ENCODE measurements at regions not wholly inside any gene's neighbourhood (a gene's known extent, or its start where the extent isn't known, plus 50 kb on each side); places are given as distances from the start of the nearest gene placed in this dataset.

DNA sequence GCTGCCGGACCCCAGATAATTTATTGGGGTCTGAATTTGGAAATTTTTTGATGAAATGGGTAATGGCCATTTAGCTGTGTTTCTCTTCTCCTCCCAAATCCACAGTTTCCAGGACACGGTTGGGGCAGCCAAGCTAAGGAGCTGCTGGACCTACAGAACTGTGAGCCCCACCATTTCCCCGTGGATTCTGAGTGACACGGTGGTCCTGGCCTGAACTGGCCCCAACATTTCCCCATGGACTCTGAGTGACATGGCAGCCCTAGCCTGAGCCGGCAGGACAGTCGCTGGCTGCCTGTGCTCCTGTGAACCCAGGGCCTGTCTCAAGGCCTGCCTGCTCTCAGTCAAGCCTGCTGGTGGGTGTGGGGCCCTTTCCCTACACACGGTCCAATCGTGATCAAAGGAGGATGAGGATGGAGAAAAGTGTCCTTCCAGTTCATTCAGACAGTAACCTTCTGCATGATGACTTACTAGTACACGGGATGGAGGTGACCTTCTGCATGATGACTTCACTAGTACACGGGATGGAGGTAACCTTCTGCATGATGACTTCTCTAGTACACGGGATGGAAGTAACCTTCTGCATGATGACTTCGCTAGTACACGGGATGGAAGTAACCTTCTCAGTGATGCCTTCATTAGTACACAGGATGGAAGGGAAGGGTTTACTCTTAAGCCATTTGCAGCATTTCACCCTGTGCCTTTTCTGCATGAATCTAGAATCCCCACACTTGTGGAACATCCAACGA is 359.9 kb downstream of the GLRX3 start:
- TF ChIP-seq, protein P1, sequence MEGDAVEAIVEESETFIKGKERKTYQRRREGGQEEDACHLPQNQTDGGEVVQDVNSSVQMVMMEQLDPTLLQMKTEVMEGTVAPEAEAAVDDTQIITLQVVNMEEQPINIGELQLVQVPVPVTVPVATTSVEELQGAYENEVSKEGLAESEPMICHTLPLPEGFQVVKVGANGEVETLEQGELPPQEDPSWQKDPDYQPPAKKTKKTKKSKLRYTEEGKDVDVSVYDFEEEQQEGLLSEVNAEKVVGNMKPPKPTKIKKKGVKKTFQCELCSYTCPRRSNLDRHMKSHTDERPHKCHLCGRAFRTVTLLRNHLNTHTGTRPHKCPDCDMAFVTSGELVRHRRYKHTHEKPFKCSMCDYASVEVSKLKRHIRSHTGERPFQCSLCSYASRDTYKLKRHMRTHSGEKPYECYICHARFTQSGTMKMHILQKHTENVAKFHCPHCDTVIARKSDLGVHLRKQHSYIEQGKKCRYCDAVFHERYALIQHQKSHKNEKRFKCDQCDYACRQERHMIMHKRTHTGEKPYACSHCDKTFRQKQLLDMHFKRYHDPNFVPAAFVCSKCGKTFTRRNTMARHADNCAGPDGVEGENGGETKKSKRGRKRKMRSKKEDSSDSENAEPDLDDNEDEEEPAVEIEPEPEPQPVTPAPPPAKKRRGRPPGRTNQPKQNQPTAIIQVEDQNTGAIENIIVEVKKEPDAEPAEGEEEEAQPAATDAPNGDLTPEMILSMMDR (IDR thresholded peaks at IDR 0.05; ENCODE audit: insufficient read depth, missing control alignments) = no peak
- FAIRE-seq (no peak), DNase-seq (ENCODE audit: insufficient read length, low spot score) (no peak)

DNA sequence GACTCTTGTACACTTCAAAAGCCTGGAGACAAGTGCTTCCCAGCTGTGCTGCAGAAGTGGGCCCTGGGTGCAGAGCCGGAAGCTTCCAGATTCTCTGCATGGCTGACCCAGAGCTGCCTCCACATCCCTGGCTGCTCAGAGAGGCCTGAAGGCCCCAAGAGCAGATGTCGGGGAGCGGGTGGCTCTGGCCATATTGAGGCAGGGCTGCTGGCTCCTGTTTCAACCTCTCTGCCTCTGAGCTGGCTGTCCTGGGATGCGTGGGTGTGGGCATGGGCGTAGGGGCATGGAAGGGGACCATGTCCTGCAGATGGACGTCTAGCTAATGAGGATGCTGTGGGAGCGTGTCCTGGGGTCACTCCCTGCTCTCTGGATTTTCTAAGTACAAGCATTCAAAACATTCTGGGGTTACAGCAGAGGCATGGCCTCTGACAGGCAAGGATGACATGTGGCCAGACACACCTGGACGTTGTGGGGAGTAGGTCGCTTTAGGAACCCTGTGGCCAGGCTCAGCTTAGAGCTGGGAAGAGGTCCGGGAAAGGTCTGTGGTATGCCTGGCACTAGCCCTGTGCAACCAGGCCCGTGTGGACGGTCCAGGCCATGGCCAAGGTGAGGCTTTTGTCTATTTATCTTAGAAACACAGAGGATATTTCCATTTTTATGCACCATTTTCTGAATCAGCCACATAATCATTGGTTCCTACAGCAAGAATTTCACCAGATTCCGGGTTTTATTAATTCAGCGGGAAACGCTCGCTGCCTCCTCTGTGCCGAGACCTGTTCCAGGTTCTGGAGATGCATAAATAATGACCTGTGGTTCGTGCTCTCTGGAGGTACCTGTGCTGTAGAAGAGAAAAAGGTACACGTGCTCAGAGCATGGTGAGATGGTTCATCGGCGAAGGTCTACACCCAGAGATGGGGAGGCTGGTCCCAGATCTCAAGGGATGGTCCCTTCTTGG is 361.1 kb downstream of the GLRX3 start:
- no peak for FAIRE-seq
- DNase-seq (ENCODE audit: insufficient read length, low spot score) = no peak
- TF ChIP-seq, protein P1 (IDR thresholded peaks at IDR 0.05; ENCODE audit: insufficient read depth, missing control alignments) = no peak

DNA sequence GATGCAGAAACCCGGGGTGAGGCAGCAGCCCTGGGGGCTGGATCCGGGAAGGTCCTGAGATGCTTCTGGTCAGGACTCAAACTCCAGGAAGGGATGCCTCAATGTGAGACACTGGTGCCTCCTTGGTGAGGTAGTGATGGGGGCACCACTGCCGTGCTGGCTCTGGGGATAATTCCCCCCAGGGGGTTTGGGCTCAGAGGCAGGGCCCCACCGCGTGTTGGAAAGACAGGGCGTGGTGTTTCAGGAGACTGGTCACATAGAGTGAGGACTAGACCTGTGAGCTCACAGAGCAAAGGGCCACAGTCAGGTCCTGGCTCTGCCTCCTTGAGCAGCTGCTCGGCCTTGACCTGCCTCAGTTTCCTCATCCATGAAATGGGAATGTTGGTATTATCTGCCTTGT is 361.9 kb downstream of the GLRX3 start:
- TF ChIP-seq, protein P1 (IDR thresholded peaks at IDR 0.05; ENCODE audit: insufficient read depth, missing control alignments) = no peak
- FAIRE-seq (no peak), DNase-seq (ENCODE audit: insufficient read length, low spot score) (no peak)

DNA sequence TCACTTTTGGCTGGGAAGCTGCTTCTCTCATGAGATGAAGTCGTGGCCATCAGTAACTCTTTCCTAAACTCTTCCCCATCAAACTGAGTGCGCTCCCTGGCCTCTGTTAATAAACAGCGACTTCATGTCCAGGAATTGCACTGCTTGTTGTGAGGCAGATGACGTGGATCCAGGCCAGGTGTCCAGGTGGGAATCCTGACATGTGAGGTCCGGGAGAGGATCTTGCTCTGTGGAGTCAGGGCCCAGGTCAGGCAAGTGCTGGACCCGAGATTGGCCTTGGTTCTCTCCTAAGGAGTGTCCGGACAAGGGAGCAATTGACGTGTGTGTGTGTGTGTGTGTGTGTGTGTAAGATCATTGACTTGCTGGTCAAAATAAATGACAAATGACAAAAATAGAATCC is 362.7 kb downstream of the GLRX3 start:
- TF ChIP-seq, protein P1 (IDR thresholded peaks at IDR 0.05; ENCODE audit: insufficient read depth, missing control alignments) = no peak
- FAIRE-seq (no peak), DNase-seq (ENCODE audit: insufficient read length, low spot score) (no peak)

DNA sequence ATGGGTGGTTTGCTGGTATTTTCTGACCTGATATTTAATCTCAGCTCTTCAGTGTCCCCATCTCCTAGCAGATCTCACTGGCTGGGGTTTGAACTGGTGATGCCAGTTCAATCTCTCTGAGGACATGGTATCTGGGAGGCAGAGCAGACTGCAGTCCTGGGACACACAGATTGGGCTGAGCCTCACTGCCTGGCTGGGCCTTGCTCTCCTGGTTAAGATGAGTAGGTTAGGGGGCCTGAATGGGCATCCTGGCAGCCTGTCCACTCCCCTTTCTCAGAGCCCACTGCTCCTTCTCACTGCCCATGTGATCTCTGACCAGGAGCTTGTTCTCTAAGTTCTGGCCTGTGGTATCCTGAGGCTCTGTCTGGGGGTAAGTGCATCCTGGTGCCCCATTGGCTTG is 363.4 kb downstream of the GLRX3 start:
- DNase-seq (ENCODE audit: insufficient read length, low spot score) (no peak), FAIRE-seq (no peak)
- TF ChIP-seq, protein P1 (IDR thresholded peaks at IDR 0.05; ENCODE audit: insufficient read depth, missing control alignments) = no peak

DNA sequence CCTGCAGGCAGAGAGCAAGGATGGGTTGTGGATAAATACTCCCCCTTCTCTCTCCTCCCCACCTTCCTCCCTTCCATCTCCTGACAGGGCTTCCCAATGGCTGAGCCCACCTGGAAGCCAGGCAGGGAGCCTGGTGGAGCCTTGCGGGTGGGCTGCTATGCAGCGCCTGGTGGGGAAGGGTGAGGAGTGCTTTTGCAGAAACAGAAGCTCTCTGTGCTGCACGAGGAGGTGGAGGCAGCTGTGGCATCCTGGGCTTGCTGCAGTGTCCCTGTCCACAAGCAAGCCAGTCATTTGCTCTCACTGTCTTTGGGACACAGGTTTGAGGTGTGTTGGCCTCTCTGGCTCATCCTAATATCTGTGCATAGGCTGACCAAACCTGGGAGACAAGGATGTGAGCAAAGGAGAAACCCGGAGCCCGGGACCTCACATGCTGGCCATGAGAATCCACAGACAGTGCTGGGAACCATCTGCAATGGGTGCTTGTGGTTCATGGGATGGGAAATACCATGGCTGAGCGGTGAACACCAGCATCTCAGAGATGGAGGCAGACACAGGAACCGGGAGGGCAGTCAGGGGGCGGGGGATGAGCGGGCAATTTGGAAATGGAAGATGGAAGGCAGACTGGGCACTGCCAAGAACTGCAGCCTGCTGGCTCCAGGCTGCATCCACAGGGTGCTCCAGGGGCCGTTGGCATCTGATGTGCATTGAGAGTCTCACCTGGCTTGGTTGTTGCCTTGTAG is 364.2 kb downstream of the GLRX3 start:
- TF ChIP-seq, protein P1 (IDR thresholded peaks at IDR 0.05; ENCODE audit: insufficient read depth, missing control alignments) = no peak
- DNase-seq (ENCODE audit: insufficient read length, low spot score) = no peak
- FAIRE-seq = no peak

Data from D721Med (cell line).